ENCODE measurements at regions not wholly inside any gene's neighbourhood (a gene's known extent, or its start where the extent isn't known, plus 50 kb on each side); places are given as distances from the start of the nearest gene placed in this dataset.

DNA sequence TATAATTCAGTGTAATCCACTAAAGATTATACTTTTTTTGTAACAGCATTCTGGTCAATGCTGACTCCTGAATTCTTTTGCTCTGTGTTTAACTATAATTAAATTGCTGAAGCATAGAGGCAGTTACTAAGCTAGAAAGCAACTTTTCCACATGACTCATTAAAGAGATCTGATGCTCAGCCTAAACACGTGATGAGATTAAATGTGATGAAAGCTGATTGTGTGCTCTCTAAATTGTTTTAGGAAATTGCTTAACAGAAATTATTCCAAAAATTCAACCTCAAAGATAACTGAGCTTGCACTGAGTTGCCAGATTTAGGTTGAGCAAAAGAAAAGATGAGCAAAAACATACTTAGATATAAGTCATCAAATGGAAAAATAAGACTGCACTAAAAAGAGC lies 1033.6 kb downstream of the FAM181B start:
- TF ChIP-seq, protein P1, sequence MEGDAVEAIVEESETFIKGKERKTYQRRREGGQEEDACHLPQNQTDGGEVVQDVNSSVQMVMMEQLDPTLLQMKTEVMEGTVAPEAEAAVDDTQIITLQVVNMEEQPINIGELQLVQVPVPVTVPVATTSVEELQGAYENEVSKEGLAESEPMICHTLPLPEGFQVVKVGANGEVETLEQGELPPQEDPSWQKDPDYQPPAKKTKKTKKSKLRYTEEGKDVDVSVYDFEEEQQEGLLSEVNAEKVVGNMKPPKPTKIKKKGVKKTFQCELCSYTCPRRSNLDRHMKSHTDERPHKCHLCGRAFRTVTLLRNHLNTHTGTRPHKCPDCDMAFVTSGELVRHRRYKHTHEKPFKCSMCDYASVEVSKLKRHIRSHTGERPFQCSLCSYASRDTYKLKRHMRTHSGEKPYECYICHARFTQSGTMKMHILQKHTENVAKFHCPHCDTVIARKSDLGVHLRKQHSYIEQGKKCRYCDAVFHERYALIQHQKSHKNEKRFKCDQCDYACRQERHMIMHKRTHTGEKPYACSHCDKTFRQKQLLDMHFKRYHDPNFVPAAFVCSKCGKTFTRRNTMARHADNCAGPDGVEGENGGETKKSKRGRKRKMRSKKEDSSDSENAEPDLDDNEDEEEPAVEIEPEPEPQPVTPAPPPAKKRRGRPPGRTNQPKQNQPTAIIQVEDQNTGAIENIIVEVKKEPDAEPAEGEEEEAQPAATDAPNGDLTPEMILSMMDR (IDR thresholded peaks at IDR 0.05), result no peak
- TF ChIP-seq, protein P2, sequence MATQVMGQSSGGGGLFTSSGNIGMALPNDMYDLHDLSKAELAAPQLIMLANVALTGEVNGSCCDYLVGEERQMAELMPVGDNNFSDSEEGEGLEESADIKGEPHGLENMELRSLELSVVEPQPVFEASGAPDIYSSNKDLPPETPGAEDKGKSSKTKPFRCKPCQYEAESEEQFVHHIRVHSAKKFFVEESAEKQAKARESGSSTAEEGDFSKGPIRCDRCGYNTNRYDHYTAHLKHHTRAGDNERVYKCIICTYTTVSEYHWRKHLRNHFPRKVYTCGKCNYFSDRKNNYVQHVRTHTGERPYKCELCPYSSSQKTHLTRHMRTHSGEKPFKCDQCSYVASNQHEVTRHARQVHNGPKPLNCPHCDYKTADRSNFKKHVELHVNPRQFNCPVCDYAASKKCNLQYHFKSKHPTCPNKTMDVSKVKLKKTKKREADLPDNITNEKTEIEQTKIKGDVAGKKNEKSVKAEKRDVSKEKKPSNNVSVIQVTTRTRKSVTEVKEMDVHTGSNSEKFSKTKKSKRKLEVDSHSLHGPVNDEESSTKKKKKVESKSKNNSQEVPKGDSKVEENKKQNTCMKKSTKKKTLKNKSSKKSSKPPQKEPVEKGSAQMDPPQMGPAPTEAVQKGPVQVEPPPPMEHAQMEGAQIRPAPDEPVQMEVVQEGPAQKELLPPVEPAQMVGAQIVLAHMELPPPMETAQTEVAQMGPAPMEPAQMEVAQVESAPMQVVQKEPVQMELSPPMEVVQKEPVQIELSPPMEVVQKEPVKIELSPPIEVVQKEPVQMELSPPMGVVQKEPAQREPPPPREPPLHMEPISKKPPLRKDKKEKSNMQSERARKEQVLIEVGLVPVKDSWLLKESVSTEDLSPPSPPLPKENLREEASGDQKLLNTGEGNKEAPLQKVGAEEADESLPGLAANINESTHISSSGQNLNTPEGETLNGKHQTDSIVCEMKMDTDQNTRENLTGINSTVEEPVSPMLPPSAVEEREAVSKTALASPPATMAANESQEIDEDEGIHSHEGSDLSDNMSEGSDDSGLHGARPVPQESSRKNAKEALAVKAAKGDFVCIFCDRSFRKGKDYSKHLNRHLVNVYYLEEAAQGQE (IDR thresholded peaks at IDR 0.05; ENCODE audit: insufficient read depth in 1 of 2, low read depth in 2 of 2, low read length in 1 of 2), result no peak

Measured in Panc1 (cell line).